ENCODE measurements at regions not wholly inside any gene's neighbourhood (a gene's known extent, or its start where the extent isn't known, plus 50 kb on each side); places are given as distances from the start of the nearest gene placed in this dataset.
"Not testable (repeated sequence)": the region's sequence is repeated elsewhere in the genome, so short reads cannot be mapped to it uniquely, and the experiment has no call there.

GRCh38 chr5:112570708-112571444 lies 151.8 kb upstream of the EPB41L4A start:
- DNase-seq (ENCODE audit: low spot score): no peak
- Mint-ChIP-seq H3K9me3 (no peaks in the 10 kb centered on the region), H3K4me1 (ENCODE audit: low read depth) (no peaks in the 10 kb centered on the region), H3K4me3 (no peak overlapping the region), H3K36me3 (ENCODE audit: low read depth) (no peaks in the 10 kb centered on the region), H3K27me3 (ENCODE audit: low read depth) (peaks cover 27% of the 10 kb centered on the region), H3K27ac (no peak overlapping the region)

- Mint-ChIP-seq H3K36me3 (ENCODE audit: low read depth) (no peaks in the 10 kb centered on the region), H3K9me3 (no peaks in the 10 kb centered on the region), H3K27me3 (ENCODE audit: low read depth) (peaks cover 22% of the 10 kb centered on the region), H3K4me3 (no peak overlapping the region), H3K27ac (no peak overlapping the region), H3K4me1 (ENCODE audit: low read depth) (no peaks in the 10 kb centered on the region)
- DNase-seq (ENCODE audit: low spot score): no peak
These were observed 154.4 kb upstream of the EPB41L4A start for GRCh38 chr5:112573441-112573840.

DNA sequence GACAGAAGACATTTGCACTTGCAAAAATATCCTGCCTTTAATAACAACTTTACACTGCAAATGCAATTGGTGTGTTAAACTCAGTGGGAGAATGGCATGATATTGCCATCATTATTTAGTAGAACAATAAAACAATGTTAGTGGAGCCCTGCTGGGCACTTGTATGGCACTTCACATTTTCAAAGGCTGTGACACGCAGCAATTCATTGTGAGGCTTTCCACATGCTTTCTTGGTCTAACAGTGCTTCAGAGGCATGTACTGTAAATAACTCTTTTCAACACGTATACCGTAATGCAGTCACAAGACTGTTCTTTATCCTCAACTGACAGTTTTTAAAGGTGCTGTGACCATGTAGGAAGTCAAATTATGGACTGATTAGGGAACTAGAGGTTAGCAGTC lies 155.5 kb upstream of the EPB41L4A start:
- Mint-ChIP-seq H3K27me3 (ENCODE audit: low read depth) (peaks cover 22% of the 10 kb centered on the region), H3K4me3 (no peak overlapping the region), H3K9me3 (no peaks in the 10 kb centered on the region), H3K36me3 (ENCODE audit: low read depth) (no peaks in the 10 kb centered on the region), H3K4me1 (ENCODE audit: low read depth) (no peaks in the 10 kb centered on the region), H3K27ac (no peak overlapping the region)
- no peak for DNase-seq (ENCODE audit: low spot score)

GRCh38 chr5:112576298-112576925 lies 157.3 kb upstream of the EPB41L4A start:
- Mint-ChIP-seq H3K4me3 (no peak overlapping the region), H3K36me3 (ENCODE audit: low read depth) (no peaks in the 10 kb centered on the region), H3K27me3 (ENCODE audit: low read depth) (peaks cover 19% of the 10 kb centered on the region), H3K9me3 (no peaks in the 10 kb centered on the region), H3K27ac (no peak overlapping the region), H3K4me1 (ENCODE audit: low read depth) (no peaks in the 10 kb centered on the region)
- no peak for DNase-seq (ENCODE audit: low spot score)

GRCh38 chr5:112579599-112580170 lies 158.0 kb upstream of the APC start:
- peaks cover 4% of the 10 kb centered on the region for H3K27me3 Mint-ChIP-seq (ENCODE audit: low read depth)
- H3K36me3 Mint-ChIP-seq (ENCODE audit: low read depth): no peaks in the 10 kb centered on the region
- no peaks in the 10 kb centered on the region for H3K4me1 Mint-ChIP-seq (ENCODE audit: low read depth)

DNA sequence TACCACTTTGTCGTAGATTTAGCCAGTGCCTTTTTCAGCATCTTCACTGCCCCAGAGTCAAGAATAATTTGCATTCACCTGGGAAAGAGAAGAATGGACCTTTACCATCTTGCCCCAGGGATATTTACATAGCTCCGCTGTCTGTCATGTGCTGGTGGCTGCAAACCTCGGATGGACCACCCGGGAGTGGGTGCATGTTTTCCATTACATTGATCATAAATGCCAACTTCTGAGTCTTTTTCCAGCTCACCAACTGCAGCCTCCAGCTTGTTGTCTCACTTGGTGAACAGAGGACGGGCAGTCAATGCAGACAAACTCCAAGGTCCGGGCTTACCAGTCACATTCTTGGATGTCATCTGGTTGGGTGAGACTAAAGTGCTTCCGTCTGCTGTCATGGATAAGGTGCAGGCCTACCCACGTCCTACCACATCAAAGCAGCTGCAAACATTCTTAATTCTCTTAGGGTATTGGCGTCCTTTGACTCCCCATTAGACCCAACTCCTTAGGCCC lies 155.8 kb upstream of the APC start:
- Mint-ChIP-seq H3K4me3 (no peak overlapping the region), H3K4me1 (ENCODE audit: low read depth) (no peaks in the 10 kb centered on the region), H3K27ac (no peak overlapping the region), H3K27me3 (ENCODE audit: low read depth) (peaks cover 2% of the 10 kb centered on the region), H3K36me3 (ENCODE audit: low read depth) (no peaks in the 10 kb centered on the region), H3K9me3 (no peaks in the 10 kb centered on the region)
- DNase-seq (ENCODE audit: low spot score): no peak

More at GRCh38 chr5:112579599-112580170, 158.0 kb upstream of the APC start:
- DNase-seq (ENCODE audit: low spot score): no peak
- Mint-ChIP-seq H3K9me3 (no peaks in the 10 kb centered on the region), H3K27ac (no peak overlapping the region), H3K4me3 (no peak overlapping the region)

- peaks cover 2% of the 10 kb centered on the region for H3K27me3 Mint-ChIP-seq (ENCODE audit: low read depth)
- no peak overlapping the region for H3K4me3 Mint-ChIP-seq
- H3K9me3 Mint-ChIP-seq: no peaks in the 10 kb centered on the region
These were observed 154.5 kb upstream of the APC start for GRCh38 chr5:112583166-112583565.

GRCh38 chr5:112584781-112585180 lies 152.9 kb upstream of the APC start:
- H3K9me3 Mint-ChIP-seq: no peaks in the 10 kb centered on the region
- DNase-seq (ENCODE audit: low spot score): no peak
- no peak overlapping the region for H3K4me3 Mint-ChIP-seq
- H3K27me3 Mint-ChIP-seq (ENCODE audit: low read depth): peaks cover 4% of the 10 kb centered on the region
- no peaks in the 10 kb centered on the region for H3K36me3 Mint-ChIP-seq (ENCODE audit: low read depth)
- H3K4me1 Mint-ChIP-seq (ENCODE audit: low read depth): no peaks in the 10 kb centered on the region
- H3K27ac Mint-ChIP-seq: no peak overlapping the region

More at GRCh38 chr5:112583166-112583565, 154.5 kb upstream of the APC start:
- H3K4me1 Mint-ChIP-seq (ENCODE audit: low read depth): no peaks in the 10 kb centered on the region
- DNase-seq (ENCODE audit: low spot score): no peak
- no peaks in the 10 kb centered on the region for H3K36me3 Mint-ChIP-seq (ENCODE audit: low read depth)
- no peak overlapping the region for H3K27ac Mint-ChIP-seq

- no peak for DNase-seq (ENCODE audit: low spot score)
- Mint-ChIP-seq H3K9me3 (no peaks in the 10 kb centered on the region), H3K4me3 (no peak overlapping the region), H3K4me1 (ENCODE audit: low read depth) (no peaks in the 10 kb centered on the region), H3K27ac (no peak overlapping the region), H3K36me3 (ENCODE audit: low read depth) (no peaks in the 10 kb centered on the region), H3K27me3 (ENCODE audit: low read depth) (peaks cover 6% of the 10 kb centered on the region)
These were observed 151.1 kb upstream of the APC start for GRCh38 chr5:112586596-112587062.

DNA sequence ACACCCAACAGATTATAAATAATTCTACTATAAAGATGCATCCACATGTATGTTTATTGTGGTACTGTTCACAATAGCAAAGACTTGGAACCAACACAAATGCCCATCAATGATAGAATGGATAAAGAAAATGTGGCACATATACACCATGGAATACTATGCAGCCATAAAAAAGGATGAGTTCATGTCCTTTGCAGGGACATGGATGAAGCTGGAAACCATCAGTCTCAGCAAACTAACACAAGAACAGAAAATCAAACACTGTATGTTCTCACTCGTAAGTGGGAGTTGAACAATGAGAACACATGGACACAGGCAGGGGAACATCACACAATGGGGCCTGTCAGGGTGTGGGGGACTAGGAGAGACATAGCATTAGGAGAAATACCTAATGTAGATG lies 146.8 kb upstream of the APC start:
- not testable (repeated sequence) for H3K4me3 Mint-ChIP-seq; H3K36me3 Mint-ChIP-seq (ENCODE audit: low read depth)
- H3K27me3 Mint-ChIP-seq (ENCODE audit: low read depth): peaks cover 12% of the 10 kb centered on the region

GRCh38 chr5:112594095-112594850 lies 143.4 kb upstream of the APC start:
- DNase-seq (ENCODE audit: low spot score): no peak
- no peak overlapping the region for H3K27ac Mint-ChIP-seq
- H3K4me1 Mint-ChIP-seq (ENCODE audit: low read depth): no peaks in the 10 kb centered on the region
- no peaks in the 10 kb centered on the region for H3K9me3 Mint-ChIP-seq
- H3K4me3 Mint-ChIP-seq: no peak overlapping the region
- no peaks in the 10 kb centered on the region for H3K36me3 Mint-ChIP-seq (ENCODE audit: low read depth)
- H3K27me3 Mint-ChIP-seq (ENCODE audit: low read depth): peaks cover 13% of the 10 kb centered on the region

More for the DNA sequence above, 146.8 kb upstream of the APC start:
- H3K4me1 Mint-ChIP-seq (ENCODE audit: low read depth); DNase-seq (ENCODE audit: low spot score); H3K27ac Mint-ChIP-seq; H3K9me3 Mint-ChIP-seq: not testable (repeated sequence)

DNA sequence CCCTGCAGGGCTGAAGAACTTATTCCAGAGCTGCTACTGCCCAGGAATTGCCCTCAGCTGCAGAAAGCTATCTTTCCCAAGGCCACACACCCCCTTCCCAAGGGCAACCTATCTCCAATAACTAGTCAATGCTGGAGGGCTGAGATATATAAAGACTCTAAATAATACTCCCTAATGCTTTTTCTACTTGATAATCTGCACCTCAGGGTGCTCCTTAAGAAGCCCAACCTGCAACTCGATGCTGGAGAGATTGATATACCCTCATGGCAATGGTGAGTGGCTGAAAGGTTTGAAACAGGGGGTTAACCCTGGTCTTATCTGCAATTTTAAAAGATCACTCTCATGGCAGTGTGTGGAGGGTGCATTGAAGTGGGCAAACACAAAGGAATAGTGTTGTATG lies 142.7 kb upstream of the APC start:
- Mint-ChIP-seq H3K4me3 (no peak overlapping the region), H3K9me3 (no peaks in the 10 kb centered on the region), H3K36me3 (ENCODE audit: low read depth) (no peaks in the 10 kb centered on the region), H3K27ac (no peak overlapping the region), H3K27me3 (ENCODE audit: low read depth) (peaks cover 11% of the 10 kb centered on the region), H3K4me1 (ENCODE audit: low read depth) (no peaks in the 10 kb centered on the region)
- DNase-seq (ENCODE audit: low spot score): no peak

DNA sequence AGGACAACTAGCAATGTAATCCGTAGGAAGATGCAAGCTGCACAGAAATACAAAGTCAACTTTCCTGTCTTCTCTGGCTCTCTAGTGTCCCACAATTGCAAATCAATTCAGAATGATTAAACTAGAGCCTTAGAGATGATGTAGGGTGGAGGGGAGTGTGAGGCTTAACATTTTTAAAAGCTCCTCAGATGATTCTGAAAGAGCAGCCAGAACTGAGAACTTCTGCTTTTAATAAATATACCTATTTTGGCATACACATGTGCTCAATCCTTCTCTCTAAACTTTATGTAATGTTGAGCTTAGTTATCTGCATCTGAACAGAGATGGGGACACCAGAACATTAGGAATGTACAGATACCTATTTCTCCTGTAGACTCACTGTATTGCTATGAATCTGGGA lies 139.9 kb upstream of the APC start:
- Mint-ChIP-seq H3K4me1 (ENCODE audit: low read depth) (no peaks in the 10 kb centered on the region), H3K27ac (no peak overlapping the region), H3K36me3 (ENCODE audit: low read depth) (no peaks in the 10 kb centered on the region), H3K9me3 (no peaks in the 10 kb centered on the region), H3K4me3 (no peak overlapping the region), H3K27me3 (ENCODE audit: low read depth) (peaks cover 8% of the 10 kb centered on the region)
- no peak for DNase-seq (ENCODE audit: low spot score)

DNA sequence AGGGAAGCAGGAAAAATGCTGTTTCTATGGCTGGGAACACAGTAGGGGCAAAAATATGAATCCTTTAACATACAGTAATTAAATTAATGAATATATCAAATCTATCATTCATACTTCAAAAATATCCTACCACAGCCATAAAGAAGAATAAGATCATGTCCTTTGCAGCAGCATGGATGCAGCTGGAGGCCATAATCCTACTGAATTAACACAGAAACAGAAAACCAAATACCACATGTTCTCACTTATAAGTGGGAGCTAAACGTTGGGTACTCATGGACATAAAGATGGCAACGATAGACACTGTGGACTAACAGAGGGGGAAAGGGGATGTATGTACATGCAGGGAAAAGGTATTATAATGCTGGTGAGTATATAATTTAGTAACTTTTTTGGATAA lies 137.2 kb upstream of the APC start:
- not testable (repeated sequence) for H3K36me3 Mint-ChIP-seq (ENCODE audit: low read depth)

More for the DNA sequence above, 137.2 kb upstream of the APC start:
- not testable (repeated sequence) for H3K27me3 Mint-ChIP-seq (ENCODE audit: low read depth); H3K27ac Mint-ChIP-seq; DNase-seq (ENCODE audit: low spot score); H3K4me1 Mint-ChIP-seq (ENCODE audit: low read depth); H3K4me3 Mint-ChIP-seq; H3K9me3 Mint-ChIP-seq

Data from T-helper 2 cell treated with Interferon-gamma antibody and Interleukin-4, amounts not matched to agents 5 μg/mL and 100 μg/mL, for 36 hours (primary cell).